Stimulated activated CD8-positive, alpha-beta memory T cell treated with anti-CD3 and anti-CD28 coated beads, Interleukin-4, amount 100 ng/mL, for 1 hour (primary cell): ENCODE measurements at regions not wholly inside any gene's neighbourhood (a gene's known extent, or its start where the extent isn't known, plus 50 kb on each side); places are given as distances from the start of the nearest gene placed in this dataset.
A peak's percentile ranks its signal among the peaks of the same experiment; 100 is the strongest.
"Not testable (repeated sequence)": the region's sequence is repeated elsewhere in the genome, so short reads cannot be mapped to it uniquely, and the experiment has no call there.

Experiments used
- DNase-seq, 2 donors: peaks; one replicate each; pipeline ENCODE4 v3.0.0-alpha.2; 2020; ENCODE audit warnings: low read depth in 2 of 2, low spot score in 1 of 2

GRCh38 chr7:98727146-98727709 is 110.1 kb downstream of the NPTX2 start:
- DNase-seq = no peak

DNA sequence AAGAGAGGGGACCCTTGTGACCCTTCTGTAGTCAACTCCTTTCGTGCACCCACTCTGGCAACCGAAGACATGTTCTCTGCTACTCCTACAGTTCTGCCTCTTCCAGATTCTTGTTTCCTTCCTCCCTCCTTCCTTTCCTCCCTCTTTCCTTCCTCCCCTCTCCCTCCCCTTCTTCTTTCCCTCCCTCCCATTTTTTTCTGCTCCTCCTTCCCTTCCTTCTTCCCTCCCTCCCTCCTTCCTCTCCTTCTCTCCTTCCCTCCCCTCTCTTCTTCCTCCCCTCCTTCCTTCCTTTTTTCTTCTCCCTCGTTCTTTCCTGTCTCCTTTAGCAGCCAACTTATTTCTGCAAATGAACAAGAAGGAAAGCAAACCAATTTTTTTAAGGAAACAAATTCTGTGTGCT is 111.5 kb downstream of the NPTX2 start:
- no peak for DNase-seq

DNA sequence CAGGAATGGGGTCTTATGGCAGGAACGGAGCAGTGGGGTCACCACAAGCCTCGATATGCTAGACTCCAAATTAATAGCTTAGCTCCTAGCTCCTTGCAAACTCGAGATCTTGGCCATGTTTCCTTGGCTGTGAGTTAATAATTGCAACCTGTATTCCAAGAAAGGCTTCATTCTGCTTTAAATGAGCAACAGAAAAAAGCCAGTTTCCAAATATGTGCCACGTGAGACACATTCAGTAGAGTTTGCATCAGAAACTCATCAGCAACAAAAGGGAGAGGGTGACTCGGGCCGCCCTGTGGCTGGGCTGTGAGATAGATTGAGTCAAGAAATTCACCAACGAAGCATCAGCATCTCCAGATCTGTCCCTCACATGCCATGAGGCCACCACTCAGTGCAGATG is 112.0 kb downstream of the NPTX2 start:
- no peak for DNase-seq

- DNase-seq = no peak
These were observed 113.2 kb downstream of the NPTX2 start for GRCh38 chr7:98730326-98730725.

DNA sequence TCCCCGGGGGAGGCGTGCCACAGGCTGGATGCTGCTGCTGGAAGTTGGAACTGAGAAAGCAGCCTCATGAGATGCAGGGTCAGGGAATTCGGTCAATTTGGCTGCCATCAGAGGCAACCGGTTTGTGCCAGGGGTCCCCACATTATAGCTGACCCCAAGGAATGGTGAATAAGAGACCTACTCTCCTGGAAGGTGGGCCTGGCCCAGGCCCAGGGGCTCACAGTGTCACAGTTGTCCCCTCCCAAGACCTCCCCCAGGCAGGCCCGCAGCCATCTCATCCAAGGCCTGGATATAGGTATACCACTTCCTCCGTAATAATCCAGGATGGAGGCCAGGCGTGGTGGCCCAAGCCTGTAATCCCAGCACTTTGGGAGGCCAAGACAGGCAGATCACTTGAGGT is 114.6 kb downstream of the NPTX2 start:
- DNase-seq = no peak

DNA sequence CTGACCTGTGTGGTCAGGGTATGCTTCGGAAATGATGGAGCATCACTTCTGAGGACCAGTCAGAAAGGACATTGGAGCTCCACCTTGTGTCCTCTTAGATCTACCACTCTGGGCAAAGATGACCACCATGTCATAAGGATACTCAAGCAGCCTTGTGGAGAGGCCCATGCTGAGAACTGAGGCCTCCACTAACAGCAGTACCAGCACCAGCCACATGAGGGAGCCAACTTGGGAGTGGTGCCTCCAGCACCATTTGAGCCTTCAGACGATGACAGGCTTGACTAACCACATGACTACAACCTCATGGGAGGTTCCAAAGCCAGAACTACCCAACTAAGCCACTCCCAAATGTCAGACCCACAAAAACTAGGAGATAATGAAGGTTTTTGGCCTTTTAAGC is 116.0 kb downstream of the NPTX2 start:
- no peak for DNase-seq

DNA sequence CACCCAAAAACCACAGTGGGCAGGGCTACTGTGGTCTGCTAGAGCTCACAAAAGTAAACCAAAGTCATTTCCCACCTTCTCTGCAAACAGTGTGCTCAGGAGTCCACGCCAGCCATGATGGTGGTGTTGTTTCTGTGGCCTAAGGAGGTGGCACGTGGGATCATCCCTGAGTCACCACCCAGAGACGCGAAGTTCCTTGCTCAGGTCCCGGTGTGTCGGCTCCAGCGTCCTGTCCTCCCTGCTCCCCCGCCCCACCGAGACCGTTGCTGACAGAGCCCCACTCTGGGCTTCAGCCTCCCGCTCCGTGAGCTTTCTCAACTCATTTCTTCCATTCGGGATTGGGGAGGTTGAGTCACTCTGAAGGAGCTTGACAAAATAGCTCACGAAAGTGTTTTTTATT is 118.7 kb downstream of the NPTX2 start:
- DNase-seq = no peak

- DNase-seq = not testable (repeated sequence)
These were observed 119.4 kb downstream of the NPTX2 start for GRCh38 chr7:98736461-98736860.

DNA sequence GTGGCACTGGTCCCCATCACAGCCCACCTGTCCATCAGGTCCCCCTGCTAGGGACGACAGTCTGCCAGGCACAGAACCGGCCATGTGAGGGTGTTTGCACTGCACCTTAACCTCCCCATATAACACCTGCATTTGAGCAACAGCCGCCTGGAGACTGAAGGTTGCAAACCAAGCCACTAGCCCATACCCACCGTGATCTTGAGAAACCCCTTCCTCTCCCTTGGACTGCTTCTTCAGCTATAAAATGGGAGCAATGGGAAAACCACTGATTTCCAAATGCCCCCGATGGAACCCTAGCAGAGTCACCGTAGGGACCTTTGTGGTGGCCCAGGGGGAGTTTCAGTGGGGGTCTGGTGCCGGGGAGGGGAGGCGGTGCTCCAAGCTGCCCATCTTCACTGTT is 120.1 kb downstream of the NPTX2 start:
- DNase-seq = no peak

DNA sequence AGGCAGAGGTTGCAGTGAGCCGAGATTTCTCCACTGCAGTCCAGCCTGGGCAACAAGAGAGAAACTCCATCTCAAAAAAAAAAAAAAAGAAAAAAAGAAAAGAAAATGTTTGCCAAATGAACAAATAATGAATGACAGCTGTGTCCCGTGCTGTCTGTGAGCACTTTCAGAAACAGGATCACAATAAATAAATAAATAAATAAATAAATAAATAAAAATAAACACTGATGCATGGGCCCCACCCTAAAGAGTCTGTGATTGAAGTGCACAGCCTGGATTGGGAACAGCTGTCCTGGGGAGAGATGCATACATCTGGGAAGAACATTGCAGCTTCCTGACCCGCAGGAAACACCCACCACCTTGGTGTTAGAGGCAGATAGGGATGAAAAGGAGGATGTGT is 123.6 kb downstream of the NPTX2 start:
- no peak for DNase-seq

DNA sequence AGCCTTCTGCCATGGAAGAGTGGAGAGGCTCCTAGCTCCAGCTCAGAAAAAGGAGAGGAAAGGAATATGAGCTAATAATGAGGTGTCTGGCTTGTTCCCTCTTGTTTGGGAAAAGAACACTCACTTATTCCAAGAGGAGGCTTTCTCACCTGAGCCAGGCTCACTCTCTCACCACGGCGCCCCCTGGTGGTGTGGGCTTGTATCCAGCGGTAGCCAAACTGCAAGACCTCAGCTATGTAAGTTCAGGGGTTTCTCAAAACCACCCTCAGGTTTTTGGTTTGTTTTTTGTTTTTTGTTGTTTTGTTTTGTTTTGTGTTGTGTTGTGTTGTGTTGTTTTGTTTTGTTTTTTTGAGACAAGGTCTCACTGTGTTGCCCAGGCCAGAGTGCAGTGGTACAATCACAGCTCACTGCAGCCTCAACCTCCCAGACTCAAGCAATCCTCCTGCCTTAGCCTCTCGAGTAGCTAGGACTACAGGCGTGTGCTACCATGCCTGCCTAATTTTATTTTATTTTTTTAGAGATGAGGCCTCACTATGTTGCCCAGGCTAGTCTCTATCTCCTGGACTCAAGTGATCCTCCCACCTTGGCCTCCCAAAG is 124.0 kb downstream of the TMEM130 start:
- peak; percentile 45 to 52 for DNase-seq

GRCh38 chr7:98748090-98748489 is 121.7 kb downstream of the TMEM130 start:
- no peak for DNase-seq

GRCh38 chr7:98753176-98753575 is 116.6 kb downstream of the TMEM130 start:
- DNase-seq = no peak

DNA sequence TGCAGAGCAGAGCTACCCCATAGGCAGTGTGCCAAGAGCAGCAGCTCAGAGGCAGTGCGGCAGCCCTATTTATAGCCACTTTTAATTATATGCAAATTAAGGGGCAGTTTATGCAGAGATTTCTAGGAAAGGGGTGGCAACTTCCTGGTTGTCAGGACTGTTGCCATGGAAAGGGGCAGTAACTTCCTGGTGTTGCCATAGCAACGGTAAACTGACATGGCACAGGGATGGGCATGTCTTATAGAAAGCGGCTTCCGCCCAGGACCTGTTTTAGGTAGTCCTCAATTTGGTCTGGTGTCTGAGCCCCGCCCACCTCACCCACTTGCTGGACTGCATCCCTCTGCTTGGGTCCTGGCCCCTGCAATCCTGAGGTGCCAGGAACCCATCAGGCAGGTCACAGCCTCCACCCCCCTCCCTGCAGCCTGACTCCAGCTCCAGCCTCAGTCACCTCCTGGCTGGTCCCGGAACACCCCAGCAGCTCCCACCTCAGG is 115.8 kb downstream of the TMEM130 start:
- no peak for DNase-seq

DNA sequence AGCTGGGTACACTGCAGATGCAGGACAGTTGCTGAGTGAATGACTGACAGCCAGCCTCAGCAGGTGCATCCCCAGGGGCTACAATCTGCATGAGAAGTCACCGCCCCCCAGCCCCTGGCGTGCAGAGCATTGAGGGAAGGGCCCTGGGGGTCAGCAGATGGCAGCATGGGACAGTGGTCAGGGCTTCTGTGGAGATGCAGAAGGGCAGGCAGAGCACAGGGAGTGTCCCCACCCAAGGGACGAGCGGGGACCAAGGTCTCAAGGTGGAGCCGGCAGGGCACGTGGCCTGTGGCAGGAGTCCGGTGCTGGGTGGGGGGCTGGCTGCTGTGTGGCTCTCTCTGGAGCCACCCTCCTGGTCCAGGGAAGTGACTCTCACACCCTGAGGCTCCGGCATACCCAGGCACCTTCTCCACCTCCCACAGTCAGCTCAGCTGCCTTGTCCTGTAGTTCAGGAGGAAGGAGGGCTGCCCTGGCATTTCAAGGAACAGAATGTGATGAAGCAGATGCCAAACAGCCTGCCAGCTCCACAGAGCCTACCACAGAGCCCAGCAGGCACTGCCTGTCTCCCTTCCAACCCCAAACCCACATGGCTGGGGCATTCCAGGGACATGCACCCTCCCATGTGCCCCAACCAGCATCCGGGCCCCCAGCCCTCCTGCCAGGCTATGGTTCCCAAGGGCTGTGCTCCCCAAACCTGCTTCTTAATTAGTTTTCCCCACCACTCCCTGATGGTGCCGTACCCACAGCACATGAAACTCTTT is 114.5 kb downstream of the TMEM130 start:
- DNase-seq = no peak

DNA sequence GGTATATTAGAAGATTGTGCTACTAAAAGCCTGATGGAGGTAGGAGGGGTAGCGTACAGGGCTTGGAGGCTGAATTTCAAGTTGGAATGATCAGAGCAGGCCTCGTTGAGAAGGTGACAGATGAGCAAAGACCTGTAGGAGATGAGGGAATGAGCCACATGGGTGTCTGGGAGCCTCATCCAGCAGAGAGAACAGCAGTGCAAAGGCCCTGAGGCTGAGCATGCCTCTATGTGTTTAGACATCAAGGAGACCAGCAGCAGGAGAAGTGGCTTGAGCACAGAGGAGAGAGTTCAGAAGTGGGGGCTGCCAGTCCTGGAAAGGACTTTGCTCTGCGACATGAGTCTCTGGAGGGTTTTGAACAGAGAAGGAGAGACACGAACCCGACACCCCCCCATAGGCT is 111.7 kb downstream of the TMEM130 start:
- DNase-seq = no peak

DNA sequence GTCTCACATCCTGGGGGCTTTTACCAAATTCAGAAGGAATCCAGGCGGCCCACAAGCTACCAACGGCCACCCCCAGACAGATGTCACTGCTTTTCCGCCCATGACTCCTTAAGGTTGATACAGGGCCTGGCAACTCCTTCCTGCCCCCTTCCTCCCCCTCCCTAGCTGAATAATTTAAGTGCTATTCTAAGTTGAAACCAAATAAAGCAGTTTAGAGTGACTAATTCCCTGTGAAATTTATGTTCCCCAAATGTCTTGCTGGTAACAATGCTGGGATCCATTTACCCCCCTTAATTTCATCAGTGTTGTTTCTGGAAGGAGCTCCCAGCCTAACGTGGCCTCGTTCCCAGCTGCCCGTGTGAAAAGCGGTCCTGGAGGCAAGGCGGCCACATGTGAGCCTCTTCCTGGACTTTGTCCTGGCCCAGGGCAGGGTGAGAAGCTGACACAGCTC is 109.6 kb downstream of the TMEM130 start:
- no peak for DNase-seq

- no peak for DNase-seq
These were observed 108.6 kb downstream of the TMEM130 start for GRCh38 chr7:98761225-98761624.

DNA sequence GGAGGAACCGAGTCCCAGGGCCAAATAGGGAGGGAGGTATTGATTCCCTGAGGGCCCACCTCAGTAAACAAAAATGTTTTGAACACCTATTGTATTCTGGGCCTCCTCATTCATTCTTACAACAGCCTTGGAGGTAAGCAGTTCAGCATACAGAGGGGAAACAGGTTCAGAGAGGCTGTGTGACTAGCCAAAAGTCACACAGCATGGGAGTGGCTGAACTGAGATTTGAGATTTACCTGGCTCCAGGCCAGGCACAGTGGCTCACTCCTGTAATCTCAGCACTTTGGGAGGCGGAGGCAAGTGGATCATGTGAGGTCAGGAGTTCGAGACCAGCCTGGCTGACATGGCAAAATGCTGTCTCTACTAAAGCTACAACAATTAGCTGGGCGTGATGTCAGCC is 107.2 kb downstream of the TMEM130 start:
- no peak for DNase-seq

DNA sequence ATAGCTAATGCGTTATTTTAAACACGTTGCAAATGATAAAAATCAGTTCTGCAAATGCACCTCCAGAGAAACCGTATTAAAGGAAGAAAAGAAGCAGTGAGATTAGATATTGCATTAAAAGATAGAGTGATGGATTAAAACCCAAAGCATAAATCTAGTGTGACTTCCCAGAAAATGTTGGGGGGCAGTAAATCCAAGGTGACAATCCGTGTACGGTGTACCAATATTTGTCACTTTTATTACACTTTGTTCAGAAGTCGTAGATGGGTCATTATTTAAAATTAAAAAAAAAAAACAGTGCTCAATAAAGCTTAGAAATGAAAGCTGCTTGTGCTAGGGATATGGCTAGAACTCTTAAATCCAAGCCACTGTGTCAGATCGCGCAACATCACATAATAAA is 106.4 kb downstream of the TMEM130 start:
- DNase-seq = no peak

DNA sequence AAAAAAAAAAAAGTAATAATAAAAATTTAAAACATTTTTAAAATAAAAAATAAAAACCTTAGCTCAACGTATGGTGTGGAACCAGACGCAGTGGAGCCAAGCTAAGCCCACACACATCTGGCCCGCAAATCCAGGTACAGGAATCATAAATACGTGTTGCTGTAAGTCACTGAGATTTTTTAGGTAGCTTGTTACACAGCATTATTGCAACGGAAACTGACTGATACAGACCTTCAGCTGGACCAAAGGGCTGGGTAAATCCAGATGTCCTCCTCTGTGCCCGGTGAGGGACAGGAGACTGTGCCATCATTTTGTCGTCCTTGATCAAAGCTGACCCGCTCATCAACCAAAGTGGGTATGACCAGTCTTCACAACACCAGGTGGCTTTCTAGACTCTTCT is 104.9 kb downstream of the TMEM130 start:
- no peak for DNase-seq

GRCh38 chr7:98770085-98770484 is 99.7 kb downstream of the TMEM130 start:
- not testable (repeated sequence) for DNase-seq
